Esophagus squamous epithelium (tissue), 4 donors: ENCODE measurements at regions not wholly inside any gene's neighbourhood (a gene's known extent, or its start where the extent isn't known, plus 50 kb on each side); places are given as distances from the start of the nearest gene placed in this dataset.

Experiments
- CTCF ChIP-seq, 6 experiments: fragments of 450-650 bp in 4 of 6; fragments of 200-600 bp in 2 of 6; sonication (generic) in 2 of 6; IDR thresholded peaks; one replicate each; pipeline ENCODE4 v1.5.1; 2016 to 2019; ENCODE audit warnings: antibody characterized with exemption in 6 of 6, mild to moderate bottlenecking in 4 of 6, moderate library complexity in 4 of 6
- POLR2A ChIP-seq, 4 donors: fragments of 450-650 bp; IDR thresholded peaks; one replicate each; pipeline ENCODE4 v1.6.1; 2017; ENCODE audit warnings: antibody characterized with exemption in 4 of 4, mild to moderate bottlenecking in 4 of 4, moderate library complexity in 3 of 4

- TF ChIP-seq POLR2A (IDR thresholded peaks at IDR 0.05) = no peak
- TF ChIP-seq CTCF (IDR thresholded peaks at IDR 0.05) = no peak
These were observed 319.4 kb downstream of the HTR1B start for GRCh38 chr6:77143659-77144447.
